ENCODE measurements at regions not wholly inside any gene's neighbourhood (a gene's known extent, or its start where the extent isn't known, plus 50 kb on each side); places are given as distances from the start of the nearest gene placed in this dataset.

GRCh38 chr4:162265802-162266201, 102.0 kb upstream of the FSTL5 start:
- TF ChIP-seq, protein P1, sequence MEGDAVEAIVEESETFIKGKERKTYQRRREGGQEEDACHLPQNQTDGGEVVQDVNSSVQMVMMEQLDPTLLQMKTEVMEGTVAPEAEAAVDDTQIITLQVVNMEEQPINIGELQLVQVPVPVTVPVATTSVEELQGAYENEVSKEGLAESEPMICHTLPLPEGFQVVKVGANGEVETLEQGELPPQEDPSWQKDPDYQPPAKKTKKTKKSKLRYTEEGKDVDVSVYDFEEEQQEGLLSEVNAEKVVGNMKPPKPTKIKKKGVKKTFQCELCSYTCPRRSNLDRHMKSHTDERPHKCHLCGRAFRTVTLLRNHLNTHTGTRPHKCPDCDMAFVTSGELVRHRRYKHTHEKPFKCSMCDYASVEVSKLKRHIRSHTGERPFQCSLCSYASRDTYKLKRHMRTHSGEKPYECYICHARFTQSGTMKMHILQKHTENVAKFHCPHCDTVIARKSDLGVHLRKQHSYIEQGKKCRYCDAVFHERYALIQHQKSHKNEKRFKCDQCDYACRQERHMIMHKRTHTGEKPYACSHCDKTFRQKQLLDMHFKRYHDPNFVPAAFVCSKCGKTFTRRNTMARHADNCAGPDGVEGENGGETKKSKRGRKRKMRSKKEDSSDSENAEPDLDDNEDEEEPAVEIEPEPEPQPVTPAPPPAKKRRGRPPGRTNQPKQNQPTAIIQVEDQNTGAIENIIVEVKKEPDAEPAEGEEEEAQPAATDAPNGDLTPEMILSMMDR (IDR thresholded peaks at IDR 0.05 in 8 of 11, conservative IDR thresholded peaks at IDR 0.05 in 3 of 11), result no peak
- TF ChIP-seq POLR2AphosphoS5 (IDR thresholded peaks at IDR 0.05), result no peak

Data from spleen (tissue), 7 donors.